Body of pancreas (tissue), 4 donors: ENCODE measurements at regions not wholly inside any gene's neighbourhood (a gene's known extent, or its start where the extent isn't known, plus 50 kb on each side); places are given as distances from the start of the nearest gene placed in this dataset.

Experiments used
- ATAC-seq: fragments of 150-250 bp; one replicate; pipeline ENCODE4 v1.9.1; 2016
- DNase-seq, 4 donors: peaks; one replicate each; pipeline ENCODE4 v3.0.0-alpha.2; 2019
- H3K27ac ChIP-seq, 4 donors: fragments of 200-600 bp; sonication (generic); 1 replicate in 3 of 4; 2 replicates in 1 of 4; pipeline versions ENCODE4 v1.5.1 to v1.6.1; 2016 to 2019; ENCODE audit warnings: mild to moderate bottlenecking in 1 of 4, mixed read lengths in 1 of 4, moderate library complexity in 1 of 4
- H3K27me3 ChIP-seq, 2 donors: fragments of 200-600 bp; sonication (generic); one replicate each; pipeline ENCODE4 v1.6.0; 2016; ENCODE audit warnings: mild to moderate bottlenecking in 1 of 2
- H3K36me3 ChIP-seq, 2 donors: fragments of 200-600 bp; sonication (generic); replicated peaks in 1 of 2; 2 replicates each; pipeline ENCODE4 v1.5.1; 2016; ENCODE audit warnings: low read depth in 2 of 2; ENCODE audit not compliant: insufficient read depth in 1 of 2
- H3K4me1 ChIP-seq: fragments of 200-600 bp; sonication (generic); one replicate; pipeline ENCODE4 v1.6.0; 2016
- H3K4me3 ChIP-seq, 2 donors: fragments of 200-600 bp; sonication (generic); 1 replicate in 1 of 2; 2 replicates in 1 of 2; pipeline ENCODE4 v1.5.1; 2016 to 2019
- H3K9me3 ChIP-seq, 3 donors: fragments of 200-600 bp; sonication (generic); 1 replicate in 2 of 3; 2 replicates in 1 of 3; pipeline ENCODE4 v1.5.1; 2016
- POLR2A ChIP-seq, 3 donors: fragments of 450-650 bp; IDR thresholded peaks; one replicate each; pipeline ENCODE4 v1.6.1; 2016; ENCODE audit warnings: antibody characterized with exemption in 3 of 3, mild to moderate bottlenecking in 2 of 3
- WGBS, 2 donors: methylation state at CpG; one replicate each; pipeline ENCODE4 v1.1.5; 2017; 5-methylcytosine and 5-hydroxymethylcytosine counted together
- intact Hi-C: fragments of 100-400 bp; cut with DNase I; formaldehyde crosslinking; loops from one replicate; pipeline ENCODE4 v1.15.1; 2023
- TF ChIP-seq, protein P1 (sequence below), 7 experiments: fragments of 450-650 bp in 4 of 7; fragments of 200-600 bp in 3 of 7; sonication (generic) in 3 of 7; IDR thresholded peaks; one replicate each; pipeline ENCODE4 v1.5.1; 2016 to 2019; ENCODE audit warnings: antibody characterized with exemption in 7 of 7

DNA sequence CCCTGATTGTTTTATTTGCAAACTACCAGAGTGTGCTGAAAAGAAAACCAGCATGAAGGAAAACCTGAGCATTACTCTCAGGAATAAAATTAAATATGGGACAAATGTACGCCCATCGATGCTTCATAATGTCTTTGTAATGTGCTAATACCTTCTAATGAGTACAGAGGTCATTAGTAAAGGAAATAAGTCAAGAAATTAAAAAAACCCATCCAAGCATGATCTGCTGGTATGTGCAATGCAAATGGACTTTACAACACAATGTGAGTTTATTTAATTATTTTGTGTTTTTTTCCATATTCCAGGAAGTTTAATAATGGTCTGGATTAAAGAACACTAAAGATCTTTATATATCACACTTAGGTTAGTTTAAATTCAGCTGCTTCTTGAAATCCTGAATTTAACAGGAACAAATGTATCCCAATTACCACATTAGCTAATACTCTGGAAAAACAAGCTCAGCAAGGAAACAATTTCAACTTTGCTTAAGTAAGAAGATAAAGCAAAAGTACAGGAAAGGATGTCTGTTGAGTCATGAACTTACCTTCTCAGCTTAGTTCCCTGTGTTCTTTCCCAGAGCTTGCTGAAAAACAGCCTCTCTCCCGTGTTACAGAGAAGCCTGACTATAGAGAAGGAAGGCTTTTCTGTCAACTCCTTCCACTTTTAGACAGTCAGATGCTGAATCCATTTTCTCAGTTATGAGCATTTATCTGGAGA is 179.3 kb upstream of the TMEM260 start:
- Histone ChIP-seq H3K9me3 (no peaks in the 10 kb centered on the region), H3K27me3 (no peaks in the 10 kb centered on the region), H3K36me3 (no peaks in the 10 kb centered on the region), H3K4me3 (no peak overlapping the region), H3K27ac (no peak overlapping the region), H3K4me1 (no peaks in the 10 kb centered on the region)
- ATAC-seq (no peak), DNase-seq (no peak)
- intact Hi-C loops = no loop called here
- no peak for TF ChIP-seq POLR2A (IDR thresholded peaks at IDR 0.05)
- TF ChIP-seq, protein P1, sequence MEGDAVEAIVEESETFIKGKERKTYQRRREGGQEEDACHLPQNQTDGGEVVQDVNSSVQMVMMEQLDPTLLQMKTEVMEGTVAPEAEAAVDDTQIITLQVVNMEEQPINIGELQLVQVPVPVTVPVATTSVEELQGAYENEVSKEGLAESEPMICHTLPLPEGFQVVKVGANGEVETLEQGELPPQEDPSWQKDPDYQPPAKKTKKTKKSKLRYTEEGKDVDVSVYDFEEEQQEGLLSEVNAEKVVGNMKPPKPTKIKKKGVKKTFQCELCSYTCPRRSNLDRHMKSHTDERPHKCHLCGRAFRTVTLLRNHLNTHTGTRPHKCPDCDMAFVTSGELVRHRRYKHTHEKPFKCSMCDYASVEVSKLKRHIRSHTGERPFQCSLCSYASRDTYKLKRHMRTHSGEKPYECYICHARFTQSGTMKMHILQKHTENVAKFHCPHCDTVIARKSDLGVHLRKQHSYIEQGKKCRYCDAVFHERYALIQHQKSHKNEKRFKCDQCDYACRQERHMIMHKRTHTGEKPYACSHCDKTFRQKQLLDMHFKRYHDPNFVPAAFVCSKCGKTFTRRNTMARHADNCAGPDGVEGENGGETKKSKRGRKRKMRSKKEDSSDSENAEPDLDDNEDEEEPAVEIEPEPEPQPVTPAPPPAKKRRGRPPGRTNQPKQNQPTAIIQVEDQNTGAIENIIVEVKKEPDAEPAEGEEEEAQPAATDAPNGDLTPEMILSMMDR (IDR thresholded peaks at IDR 0.05) = no peak
- WGBS, 2 donors = 71 to 90% methylated on average over 3 of the region's 3 CpGs

DNA sequence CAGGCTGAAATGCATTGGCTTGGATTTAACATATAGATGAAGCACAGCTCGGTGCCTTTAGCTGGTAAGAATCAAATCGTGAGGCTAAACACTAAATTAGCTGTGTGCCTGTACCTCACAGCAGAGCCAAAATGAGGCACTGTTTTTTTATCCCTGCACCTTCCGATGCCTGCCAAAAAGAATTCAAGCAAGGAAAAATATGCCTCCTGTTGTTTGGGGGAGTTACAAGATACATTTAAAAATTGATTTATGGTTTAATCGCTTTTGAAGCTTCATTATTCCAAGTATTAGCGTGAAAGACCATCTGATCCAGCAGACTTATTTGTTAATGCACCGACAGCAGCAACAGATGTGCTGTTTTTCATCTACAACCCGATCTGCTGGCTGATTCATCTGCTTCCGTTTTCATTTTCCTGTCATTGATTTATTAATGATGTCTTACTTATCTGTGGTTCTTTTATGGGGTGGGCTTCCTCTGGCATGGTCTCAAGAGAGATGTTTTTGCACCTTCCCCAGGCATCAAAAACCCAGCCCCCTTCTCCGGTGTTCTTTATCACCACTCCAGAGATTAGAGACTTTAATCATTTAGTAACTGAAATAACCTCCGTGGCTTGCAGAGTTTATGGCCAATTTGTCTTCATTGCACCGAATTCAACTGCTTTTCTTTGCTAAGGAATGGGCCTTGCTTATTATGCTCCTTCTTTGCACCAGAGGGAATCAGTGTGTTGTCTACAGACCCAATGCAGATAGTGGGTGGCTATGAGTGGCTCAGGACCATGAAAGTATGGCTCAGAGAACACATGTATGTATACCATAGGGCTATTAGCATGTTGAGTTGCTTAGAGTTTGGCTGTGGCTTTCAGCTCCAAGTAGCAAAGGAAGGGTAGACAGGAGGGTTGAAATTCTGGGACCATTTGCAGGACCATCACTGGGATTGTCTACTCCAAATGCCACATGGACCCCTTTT is 166.8 kb upstream of the TMEM260 start:
- H3K27ac ChIP-seq = no peak overlapping the region
- WGBS, 2 donors = 55 to 57% methylated on average over 11 of the region's 11 CpGs
- H3K9me3 ChIP-seq = no peaks in the 10 kb centered on the region
- intact Hi-C loops = no loop called here
- DNase-seq (no peak), ATAC-seq (no peak)
- H3K4me3 ChIP-seq = no peak overlapping the region
- TF ChIP-seq POLR2A (IDR thresholded peaks at IDR 0.05) = no peak
- TF ChIP-seq, protein P1 (IDR thresholded peaks at IDR 0.05) = no peak
- no peaks in the 10 kb centered on the region for H3K27me3 ChIP-seq
- H3K4me1 ChIP-seq = no peaks in the 10 kb centered on the region
- H3K36me3 ChIP-seq = no peaks in the 10 kb centered on the region

DNA sequence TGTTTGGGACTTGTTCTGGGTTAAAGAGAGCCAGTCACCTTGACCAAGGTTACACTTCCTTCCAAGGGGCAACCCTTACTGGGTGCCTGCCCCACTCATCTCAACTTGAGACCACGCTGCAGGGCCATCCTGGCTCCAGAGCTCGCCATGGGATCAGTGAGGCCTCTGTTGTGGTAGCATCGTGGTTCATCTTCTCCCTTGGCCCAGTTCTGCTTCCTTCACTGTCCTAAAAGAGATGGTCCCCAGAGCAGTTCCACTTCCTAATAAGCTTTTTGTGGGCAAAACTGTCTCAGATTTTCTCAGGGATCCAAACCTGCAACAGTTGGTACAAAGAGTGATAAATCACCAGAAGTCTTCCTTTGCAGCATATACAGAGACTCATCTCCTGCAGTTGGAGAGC is 165.9 kb upstream of the TMEM260 start:
- TF ChIP-seq, protein P1 (IDR thresholded peaks at IDR 0.05) = no peak
- no peak for TF ChIP-seq POLR2A (IDR thresholded peaks at IDR 0.05)

DNA sequence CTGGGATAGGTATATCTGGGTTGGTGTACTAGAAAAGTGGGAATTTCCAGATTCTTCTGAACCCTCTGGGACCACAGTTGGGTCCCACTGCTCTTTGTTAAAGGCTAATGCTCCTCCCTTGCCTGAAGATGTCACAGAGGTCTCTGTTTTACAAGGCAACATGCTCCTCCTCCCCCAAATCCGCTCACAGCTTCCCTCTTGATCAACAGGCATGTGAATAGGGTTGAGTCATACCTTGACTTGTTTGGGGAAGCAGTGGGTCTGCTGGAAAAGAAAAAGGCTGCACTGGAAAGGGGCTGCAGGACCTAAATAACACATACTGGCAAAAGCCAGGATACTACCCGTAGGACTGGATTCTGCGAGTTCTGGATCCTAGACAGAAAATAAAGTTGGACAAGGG is 165.4 kb upstream of the TMEM260 start:
- Histone ChIP-seq H3K4me3 (no peak overlapping the region), H3K4me1 (no peaks in the 10 kb centered on the region), H3K36me3 (no peaks in the 10 kb centered on the region), H3K9me3 (no peaks in the 10 kb centered on the region), H3K27me3 (no peaks in the 10 kb centered on the region), H3K27ac (no peak overlapping the region)
- DNase-seq (no peak), ATAC-seq (no peak)
- TF ChIP-seq, protein P1 (IDR thresholded peaks at IDR 0.05) = no peak
- TF ChIP-seq POLR2A (IDR thresholded peaks at IDR 0.05) = no peak
- intact Hi-C loops = no loop called here
- WGBS, 2 donors = 92 to 93% methylated on average over 3 of the region's 3 CpGs

More for the DNA sequence above, 165.9 kb upstream of the TMEM260 start:
- Histone ChIP-seq H3K9me3 (no peaks in the 10 kb centered on the region), H3K27me3 (no peaks in the 10 kb centered on the region), H3K4me3 (no peak overlapping the region), H3K36me3 (no peaks in the 10 kb centered on the region), H3K4me1 (no peaks in the 10 kb centered on the region), H3K27ac (no peak overlapping the region)
- no peak for ATAC-seq
- DNase-seq = no peak
- intact Hi-C loops = no loop called here
- 76 to 80% methylated on average over 3 of the region's 3 CpGs for WGBS, 2 donors
